NOMO-1 (cell line): ENCODE measurements at regions not wholly inside any gene's neighbourhood (a gene's known extent, or its start where the extent isn't known, plus 50 kb on each side); places are given as distances from the start of the nearest gene placed in this dataset.

Source experiments
- DNase-seq, 2 experiments: peaks; one replicate each; lab custom pipeline; 2025; ENCODE audit not compliant: unreplicated experiment in 2 of 2; lab: John Stamatoyannopoulos, UW

DNA sequence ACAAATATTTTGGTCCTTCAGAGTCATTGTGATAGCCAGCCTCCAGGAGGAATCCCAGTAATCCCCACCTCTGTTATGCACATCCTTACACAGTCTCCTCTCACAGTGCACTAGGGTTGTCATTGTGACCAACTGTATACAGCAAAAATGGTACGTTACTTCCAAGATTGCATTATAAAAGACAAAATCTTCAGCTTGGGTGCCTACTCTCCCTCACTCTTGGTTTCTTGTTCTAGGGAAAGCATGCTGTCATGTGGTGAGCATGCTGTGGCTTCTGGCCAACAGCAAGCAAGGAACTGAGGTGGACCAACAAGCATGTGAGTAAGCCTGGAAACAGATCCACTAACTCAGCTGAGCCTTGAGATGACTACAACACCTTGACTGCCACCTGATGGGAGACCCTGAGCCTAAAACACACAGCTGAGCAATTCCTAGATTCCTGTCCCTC lies 130.1 kb upstream of the DST start:
- no peak for DNase-seq

DNA sequence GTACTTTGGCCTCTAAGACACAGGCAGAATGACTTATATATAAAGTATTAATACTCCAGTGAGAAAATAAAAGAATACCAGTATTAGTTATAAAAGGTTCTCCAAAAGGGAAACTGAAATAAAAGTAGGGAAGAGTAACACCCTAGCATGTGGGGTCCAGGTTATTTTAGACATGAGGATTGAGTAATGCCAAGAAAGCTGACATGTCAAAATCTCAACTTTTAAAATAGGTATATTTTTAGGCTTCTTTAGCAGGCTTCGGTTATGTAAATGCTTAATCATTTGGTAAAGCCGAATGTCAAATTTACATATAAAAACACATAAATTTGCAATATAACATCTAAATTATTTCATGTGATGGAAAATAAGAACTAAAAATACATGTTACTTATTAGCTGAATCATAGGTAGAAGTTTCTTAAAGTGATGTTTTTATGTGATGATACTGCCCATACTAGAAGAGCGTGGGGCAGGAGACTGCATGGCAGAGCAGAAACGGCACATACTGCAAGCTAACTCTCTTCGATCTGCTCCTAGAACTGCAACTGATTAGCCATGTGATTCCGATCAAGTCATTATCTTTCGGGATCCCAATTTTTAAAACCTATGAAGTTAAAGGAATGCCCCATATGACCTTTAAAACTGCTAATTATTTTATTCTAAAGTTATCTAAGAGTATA lies 129.4 kb upstream of the DST start:
- DNase-seq, result no peak

DNA sequence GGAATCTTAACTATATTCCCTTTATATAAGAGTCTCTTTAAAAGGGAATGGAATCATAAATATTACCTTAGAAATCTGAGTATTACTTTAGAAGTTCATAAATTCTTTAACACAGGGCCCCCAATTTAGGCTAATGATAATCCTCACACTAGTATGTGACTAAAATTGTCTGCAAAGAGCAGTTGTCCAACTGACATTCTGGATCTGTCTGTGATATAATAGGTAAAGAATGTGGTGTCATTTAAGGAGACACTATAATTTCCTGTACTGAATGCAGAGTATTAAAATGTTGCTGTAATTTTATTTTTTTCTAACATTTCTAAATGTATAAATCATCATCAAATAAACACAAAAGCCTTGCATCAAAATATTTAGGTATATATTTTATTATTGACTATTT lies 128.5 kb upstream of the DST start:
- DNase-seq, result no peak

DNA sequence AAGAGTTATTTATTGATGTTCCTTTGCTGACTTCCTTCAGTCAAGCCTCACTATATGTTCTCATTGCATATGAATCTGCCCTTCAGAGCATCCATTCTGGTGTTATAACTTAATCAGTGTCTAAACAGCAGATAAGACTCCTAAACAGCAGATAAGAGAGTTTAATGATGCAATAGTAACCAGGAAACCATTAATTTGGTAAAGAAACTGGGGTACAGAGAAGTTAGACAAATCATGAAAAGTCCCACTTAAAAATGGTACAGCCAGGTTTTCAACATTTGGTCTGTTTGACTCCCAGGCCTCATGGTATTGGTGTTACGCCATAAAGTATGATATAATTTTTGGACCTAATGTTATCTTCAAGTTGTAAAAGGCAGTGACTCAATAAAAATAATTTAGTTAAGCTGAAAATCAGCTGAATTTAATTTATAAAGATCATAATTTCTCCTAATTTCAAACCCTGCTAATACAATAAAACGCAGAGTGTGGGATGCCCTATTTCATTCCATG lies 127.4 kb upstream of the DST start:
- no peak for DNase-seq

DNA sequence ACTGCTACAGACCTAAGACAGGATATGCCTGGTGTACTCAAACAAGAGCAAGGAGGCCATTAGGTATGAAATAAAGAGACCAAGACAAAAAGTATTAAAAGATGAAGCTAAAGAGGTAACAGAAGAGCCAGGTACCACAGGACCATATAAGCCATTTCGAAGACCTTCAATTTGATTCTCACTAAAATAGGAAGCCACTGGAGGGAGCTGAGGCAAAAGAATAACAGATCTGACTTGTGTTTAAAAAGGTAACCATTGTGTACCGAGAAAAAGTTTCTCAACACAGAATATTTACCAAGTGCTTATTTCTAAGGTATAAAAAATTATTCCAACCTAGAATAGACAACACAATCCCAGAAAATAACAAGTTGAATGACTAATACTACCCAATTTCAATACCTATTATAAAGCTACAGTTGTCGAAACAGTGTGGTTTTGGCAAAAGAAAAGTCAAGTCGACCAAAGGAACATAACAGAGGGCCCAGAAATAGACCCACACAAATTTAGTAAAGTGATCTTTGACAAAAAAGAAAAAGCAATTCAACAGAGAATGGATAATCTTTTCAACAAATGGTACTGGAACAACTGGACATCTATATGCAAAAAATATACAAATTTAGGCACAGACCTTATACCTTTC lies 125.3 kb upstream of the DST start:
- DNase-seq, result no peak

DNA sequence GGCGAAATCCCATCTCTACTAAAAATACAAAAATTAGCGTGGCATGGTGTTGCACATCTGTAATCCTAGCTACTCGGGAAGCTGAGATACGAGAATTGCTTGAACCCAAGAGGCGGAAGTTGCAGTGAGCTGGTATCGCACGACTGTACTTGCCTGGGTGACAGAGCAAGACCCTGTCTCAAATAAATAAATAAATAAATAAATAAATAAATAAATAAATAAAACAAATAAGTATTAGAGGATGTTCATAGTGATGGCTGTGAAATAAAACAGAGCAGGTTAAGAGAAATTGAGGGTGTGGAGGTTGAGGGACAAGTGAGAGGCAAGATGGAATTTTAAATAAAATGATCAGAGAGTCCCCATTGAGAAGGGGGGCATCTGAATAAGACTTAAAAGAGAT lies 124.7 kb upstream of the DST start:
- DNase-seq, result no peak

DNA sequence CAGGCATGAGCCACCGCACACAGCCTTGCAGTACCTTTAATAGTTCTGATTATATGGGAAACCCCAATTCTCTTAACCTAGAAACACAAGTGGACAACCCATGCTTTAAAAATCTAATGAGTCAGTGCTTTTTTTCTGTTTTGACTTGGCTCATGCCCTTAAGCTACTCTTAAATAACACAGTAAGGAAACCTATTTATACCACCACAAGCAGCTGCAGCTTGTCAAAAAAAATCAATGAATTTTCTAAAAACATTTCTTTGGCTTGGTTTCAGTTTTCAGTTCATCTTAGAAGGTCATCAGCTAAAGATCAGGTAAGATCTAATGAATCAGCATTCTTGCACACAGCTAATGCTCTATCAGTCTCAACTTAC lies 124.1 kb upstream of the DST start:
- no peak for DNase-seq

DNA sequence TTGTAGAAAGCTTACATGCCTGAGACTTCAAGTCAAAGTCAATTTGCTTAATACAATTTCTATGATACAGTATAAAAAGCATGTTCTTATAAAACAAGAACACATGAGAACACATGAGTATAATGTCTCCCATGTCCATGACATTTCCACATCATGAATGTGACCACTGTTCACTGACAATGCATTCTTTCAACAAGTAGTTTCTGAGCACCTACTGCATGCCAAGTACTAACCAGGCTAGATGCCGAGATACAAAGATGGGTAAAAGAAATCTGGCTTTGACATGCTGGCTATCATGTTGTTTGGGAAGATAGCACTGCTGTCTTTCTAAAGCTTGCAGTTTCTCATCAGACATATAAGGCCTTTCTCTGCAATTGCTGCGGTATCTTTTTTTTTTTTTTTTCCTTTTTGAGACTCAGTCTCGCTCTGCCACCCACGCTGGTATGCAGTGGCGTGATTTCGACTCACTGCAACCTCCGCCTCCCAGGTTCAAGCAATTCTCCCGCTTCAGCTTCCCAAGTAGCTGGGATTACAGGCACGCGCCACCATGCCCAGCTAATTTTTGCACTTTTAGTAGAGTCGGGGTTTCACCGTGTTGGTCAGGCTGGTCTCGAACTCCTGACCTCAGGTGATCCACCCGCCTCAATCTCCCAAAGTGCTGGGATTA lies 123.6 kb upstream of the DST start:
- no peak for DNase-seq

DNA sequence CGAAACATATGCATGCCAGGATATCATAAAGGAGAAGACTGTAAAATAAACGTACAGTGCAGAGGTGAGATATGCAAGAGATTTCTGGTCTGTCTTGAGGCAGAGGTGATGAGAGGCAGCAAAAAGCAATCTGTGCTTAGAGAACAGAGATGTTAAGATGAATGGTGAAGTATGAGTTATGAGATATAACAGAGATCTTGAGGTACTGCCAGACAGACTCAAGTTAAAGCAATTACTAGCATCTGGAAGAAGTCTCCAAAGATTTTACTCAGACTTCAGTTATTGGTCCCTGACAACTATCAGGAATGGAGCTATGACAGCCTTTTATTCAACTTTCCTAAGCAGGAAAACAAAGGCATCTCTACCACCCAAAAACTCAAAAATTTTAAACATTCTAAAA lies 122.8 kb upstream of the DST start:
- DNase-seq, result no peak

DNA sequence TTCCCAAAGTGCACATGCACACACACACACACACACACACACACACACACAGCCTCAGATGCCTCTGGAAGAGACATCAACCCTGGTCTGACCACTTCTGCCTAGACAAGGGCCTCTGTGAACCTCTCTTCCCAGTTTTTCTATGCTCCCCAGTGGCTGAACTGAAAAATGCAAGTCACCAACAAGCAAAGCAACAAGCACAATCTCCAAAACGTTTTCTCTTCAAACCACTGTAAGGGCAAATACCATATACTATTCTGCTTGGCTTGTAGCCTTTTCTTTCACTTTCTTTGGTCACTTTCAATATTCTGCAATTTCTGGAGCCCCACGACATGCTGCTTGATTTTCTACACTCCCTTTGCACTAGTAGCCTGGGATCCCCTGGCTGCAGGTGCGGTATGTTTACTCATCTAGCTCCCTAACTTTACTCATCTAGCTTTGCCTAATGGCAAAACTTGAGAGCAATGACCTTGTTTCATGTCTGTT lies 121.4 kb upstream of the DST start:
- DNase-seq, result peak; percentile 8 to 56

DNA sequence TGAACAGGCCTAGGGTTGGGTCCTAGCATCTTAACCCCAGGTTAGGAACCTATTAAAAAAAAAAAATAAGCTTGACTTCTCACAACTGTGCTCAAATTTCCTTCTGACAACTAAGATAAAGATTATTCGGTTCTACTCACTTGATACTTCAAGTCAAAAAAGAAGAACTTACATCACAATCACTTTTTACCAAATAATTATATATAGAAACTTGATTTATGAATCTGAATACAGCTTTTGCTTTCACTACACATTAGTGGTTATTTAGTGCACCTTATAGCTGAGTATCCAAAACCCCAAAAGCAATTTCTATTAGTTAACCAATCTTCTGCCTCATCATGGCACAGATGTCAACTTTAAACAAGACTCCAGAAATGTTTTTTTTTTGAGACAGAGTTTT lies 119.0 kb upstream of the DST start:
- peak in 1 of 2 experiments; percentile 55 for DNase-seq

DNA sequence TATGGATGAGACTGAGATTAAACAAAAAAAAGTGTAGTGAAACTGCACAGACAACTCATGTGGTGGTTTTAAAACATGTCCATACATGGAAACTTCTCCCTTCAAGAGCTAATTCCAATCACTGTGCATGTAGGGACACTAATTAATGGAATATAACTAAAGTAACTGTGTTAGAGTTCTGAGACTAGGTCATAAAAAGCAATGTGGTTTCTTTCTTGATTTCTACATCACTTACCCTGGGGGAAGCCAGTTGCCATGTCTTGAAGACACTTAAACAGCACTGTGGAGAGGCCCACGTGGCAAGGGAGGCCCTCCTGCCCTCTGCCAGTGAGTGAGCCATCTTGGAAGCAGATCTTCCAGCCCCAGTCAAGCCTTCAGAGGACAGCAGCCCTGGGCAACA lies 118.2 kb upstream of the DST start:
- DNase-seq, result peak in 1 of 2 experiments; percentile 57

DNA sequence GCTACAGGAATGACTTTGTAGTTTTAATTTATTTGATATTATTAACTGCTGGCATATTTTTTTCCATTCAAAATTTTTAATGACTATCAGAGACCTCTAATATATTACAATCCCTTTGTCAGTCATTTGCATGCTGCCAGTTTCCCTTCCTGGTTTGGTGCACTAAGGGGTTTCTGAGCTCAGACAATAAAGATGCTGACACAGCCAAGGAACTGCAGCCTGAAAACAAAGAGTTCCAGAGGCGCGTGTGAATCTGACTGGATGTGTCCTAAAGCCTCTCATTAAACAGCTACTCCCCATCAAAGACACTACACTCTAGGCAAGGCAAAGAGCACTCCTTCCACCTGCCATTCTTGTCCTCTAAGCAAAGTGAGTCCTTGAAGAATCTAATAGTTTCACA lies 116.8 kb upstream of the DST start:
- no peak for DNase-seq

DNA sequence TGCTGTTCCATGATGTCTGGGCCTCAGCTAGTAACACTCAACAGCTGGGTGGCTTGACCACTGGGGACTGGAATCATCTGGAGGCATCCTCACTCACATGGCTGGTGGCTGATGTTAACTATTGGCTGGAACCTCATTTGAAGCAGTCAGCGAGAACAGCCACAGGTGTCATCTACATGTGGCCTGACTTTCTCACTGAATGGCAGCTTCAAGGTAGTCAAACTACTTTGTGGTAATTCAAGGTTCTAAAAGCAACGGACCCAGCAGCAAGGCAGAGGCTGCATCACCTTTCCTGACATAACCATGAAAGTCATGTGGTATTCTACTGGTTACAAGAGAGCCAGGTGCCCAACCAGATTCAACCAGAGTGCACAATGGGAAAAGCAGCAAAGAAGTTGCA lies 115.9 kb upstream of the DST start:
- DNase-seq, result no peak

DNA sequence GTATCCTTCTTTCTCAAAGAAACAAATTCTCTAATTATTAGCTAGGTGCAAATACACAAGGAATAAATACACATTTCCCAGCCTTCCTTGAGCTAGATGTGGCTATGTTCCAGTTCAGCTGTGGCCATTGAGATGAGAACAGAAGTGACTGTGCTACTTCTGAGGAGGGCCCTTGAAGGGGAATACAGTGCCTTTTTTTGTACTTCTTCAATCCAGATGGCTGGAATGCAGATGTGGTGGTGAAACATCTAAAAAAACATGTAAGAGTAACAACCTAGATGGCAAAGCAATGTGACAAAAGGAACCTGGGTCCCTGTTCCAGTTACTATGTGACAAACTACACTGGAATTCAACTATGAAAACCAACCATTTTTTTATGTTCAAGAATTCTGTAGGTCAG lies 115.4 kb upstream of the DST start:
- no peak for DNase-seq

DNA sequence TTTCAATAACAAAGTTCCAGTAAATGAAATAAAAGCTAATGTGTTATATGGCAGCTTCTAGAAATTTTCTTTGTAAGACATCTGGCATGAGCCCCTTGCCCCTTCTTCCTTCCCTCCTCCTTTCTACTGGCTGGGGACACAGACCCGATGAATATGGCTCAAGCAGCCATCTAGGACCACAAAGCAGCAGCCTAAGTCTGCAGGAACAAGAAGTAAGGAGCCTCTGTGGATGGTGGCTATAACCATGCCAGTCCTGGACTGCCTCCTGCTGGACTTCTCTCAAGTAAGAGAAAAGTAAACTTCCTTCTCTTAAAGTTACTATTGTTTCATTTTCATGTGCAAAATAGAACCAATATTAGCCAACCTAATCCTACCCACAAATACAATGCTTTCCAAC lies 114.9 kb upstream of the DST start:
- DNase-seq, result peak; percentile 24 to 40

DNA sequence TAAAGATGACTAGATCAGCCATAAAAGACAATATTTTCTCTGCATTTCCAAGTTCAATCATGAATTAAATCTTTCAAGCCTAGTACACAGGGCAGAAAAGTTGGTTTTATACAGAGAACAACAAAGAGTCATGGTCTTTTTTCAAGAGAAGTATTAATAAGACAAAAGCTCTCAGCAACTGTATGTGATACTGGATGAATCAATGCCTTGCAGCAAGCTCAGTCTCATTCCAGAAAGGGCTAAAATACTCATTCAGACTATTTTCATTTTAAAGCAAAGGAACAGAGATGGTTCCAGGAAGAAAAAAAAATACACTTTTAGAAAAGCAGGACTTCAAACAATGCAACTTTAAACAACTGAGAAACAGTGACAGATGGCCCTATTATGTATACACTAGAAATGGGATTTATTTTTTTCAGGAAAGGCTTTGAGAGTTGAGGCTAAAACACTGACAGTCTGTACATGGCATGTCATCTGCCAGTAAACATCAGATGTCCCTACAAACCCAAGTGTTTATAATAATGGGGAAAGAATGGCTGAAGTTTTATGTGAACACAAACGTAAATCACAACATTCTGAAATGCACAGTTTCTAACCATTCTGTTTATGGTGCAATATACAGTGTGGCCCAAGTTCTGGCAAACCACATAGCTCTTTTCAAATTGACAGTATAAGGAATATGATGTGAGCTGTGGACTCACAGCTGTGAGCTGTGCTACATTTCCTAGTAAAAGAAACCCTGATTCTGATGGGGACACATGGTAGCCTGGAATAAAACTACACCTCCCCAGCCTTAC lies 114.3 kb upstream of the DST start:
- no peak for DNase-seq

DNA sequence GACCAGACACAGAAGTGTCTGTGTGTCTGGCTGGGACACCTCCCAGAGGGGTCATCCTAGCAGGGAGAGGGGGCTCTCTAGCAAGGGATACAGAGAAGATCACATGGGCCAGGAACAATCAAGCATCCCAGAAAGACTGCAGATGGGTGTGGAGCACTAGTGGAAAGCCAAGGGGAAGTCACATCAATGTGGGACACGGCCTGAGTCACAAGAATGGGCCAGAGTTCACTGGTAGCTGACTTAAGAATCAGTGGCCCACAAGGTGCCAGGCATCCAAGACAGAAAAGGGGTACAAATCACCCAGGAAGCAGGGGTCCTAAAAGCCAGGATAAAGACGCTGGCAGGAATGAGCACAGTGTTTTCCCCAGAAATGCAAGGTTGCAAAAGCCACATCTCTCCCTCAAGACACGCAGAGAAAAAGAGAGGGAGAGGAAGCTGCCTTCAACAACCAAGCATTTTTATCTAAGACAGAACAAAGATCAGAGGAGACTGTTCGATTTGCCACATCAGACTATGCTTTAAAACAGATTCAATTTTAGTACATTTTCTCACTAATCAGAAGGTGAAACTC lies 113.6 kb upstream of the DST start:
- no peak for DNase-seq

DNA sequence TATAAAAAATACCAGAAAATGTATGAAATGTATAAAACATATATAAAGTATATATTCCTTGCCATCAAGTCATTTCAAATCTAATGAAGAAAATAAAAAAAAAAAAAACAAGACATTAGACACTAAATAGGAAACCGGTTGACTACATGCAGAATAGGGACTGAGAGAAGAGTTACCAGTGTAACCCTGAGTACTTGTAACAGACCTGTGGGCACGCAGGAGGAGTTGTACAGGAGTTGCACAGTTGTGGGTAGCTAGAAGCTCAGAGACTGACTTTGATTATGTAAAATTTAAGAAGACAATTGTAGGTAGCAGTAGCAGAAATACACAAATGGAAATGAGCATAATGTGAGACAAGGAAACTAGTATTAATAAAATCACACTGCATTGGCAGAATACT lies 112.4 kb upstream of the DST start:
- no peak for DNase-seq

DNA sequence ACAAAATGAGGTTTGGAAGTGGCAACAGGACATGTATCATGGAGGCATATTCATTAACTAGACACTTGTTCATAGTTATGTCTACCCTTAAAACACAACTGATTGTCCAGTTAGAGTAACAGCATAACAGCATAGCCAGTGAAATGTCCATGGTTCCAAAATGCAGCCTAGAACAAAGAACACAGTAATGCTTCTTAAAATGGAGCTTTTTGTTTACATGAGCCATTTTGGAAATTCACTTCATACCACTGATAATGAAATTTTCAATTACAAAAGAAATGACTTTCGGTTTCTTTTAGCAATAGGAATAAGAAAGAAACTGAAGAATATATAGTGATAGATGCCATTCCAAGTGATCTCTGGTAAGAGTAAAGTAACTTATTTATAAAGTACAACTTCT lies 111.1 kb upstream of the DST start:
- DNase-seq, result no peak

DNA sequence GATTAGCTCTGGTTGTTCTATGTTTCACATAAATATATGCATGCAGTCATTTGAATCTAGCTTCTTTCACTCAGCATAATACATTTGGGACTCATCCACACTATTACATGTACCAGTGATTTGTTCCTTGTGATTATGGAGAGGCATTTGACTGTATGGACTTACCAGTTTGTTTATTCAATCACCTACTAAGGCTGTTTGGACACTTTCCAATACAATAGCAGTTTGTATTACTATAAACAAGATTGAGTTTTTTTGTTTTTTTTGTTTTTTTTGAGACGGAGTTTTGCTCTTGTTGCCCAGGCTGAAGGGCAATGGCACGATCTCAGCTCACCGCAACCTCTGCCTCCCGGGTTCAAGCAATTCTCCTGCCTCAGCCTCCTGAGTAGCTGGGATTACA lies 109.8 kb upstream of the DST start:
- DNase-seq, result no peak
